SK-N-SH treated with all-trans-retinoic acid at 6 μM for 48 hours (cell line): ENCODE measurements at regions not wholly inside any gene's neighbourhood (a gene's known extent, or its start where the extent isn't known, plus 50 kb on each side); places are given as distances from the start of the nearest gene placed in this dataset.

Source experiments
- ATAC-seq: fragments of 200-7000 bp; cut with Tn5 transposase; 3 replicates; pipeline ENCODE4 v1.9.1; 2020; ENCODE audit warnings: mild to moderate bottlenecking, moderate library complexity
- ARNTL ChIP-seq: fragments of 450-650 bp; formaldehyde crosslinking; IDR thresholded peaks from 2 replicates; pipeline ENCODE4 v1.5.0; 2020; ENCODE audit warnings: low read depth, mild to moderate bottlenecking, moderate library complexity, borderline replicate concordance
- BACH2 ChIP-seq: fragments of 250-450 bp; sonication (Bioruptor Pico); IDR thresholded peaks from 2 replicates; pipeline ENCODE4 v1.9.0; 2021; ENCODE audit warnings: mild to moderate bottlenecking, borderline replicate concordance
- CSDC2 ChIP-seq: fragments of 250-450 bp; sonication (Bioruptor Pico); IDR thresholded peaks from 2 replicates; pipeline ENCODE4 v1.5.0; 2020; ENCODE audit warnings: mild to moderate bottlenecking, moderate library complexity
- ESRRG ChIP-seq: fragments of 250-450 bp; sonication (Bioruptor Pico); IDR thresholded peaks from 2 replicates; pipeline ENCODE4 v1.6.1; 2021; ENCODE audit warnings: mild to moderate bottlenecking
- GLIS3 ChIP-seq: fragments of 250-450 bp; sonication (Bioruptor Pico); IDR thresholded peaks from 2 replicates; pipeline ENCODE4 v1.5.0; 2020; ENCODE audit warnings: mild to moderate bottlenecking, moderate library complexity
- ISL1 ChIP-seq: fragments of 250-450 bp; sonication (Bioruptor Pico); IDR thresholded peaks from 2 replicates; pipeline ENCODE4 v2.1.2; 2022; ENCODE audit warnings: mild to moderate bottlenecking, moderate library complexity
- OSR1 ChIP-seq: fragments of 250-450 bp; sonication (Bioruptor Pico); IDR thresholded peaks from 2 replicates; pipeline ENCODE4 v1.8.0; 2022; ENCODE audit warnings: moderate library complexity, mild to moderate bottlenecking, inconsistent platforms
- PPARA ChIP-seq: fragments of 250-450 bp; sonication (Bioruptor Pico); IDR thresholded peaks from 2 replicates; pipeline ENCODE4 v1.5.0; 2020; ENCODE audit warnings: mild to moderate bottlenecking, borderline replicate concordance
- SNAI2 ChIP-seq: fragments of 250-450 bp; sonication (Bioruptor Pico); IDR thresholded peaks from 2 replicates; pipeline ENCODE4 v1.5.0; 2020; ENCODE audit warnings: mild to moderate bottlenecking, moderate library complexity
- ZFP3 ChIP-seq: fragments of 250-450 bp; sonication (Bioruptor Pico); IDR thresholded peaks from 2 replicates; pipeline ENCODE4 v1.5.0; 2020; ENCODE audit warnings: mild to moderate bottlenecking, moderate library complexity
- ZFP30 ChIP-seq: fragments of 450-650 bp; formaldehyde crosslinking; IDR thresholded peaks from 2 replicates; pipeline ENCODE4 v1.5.0; 2022; ENCODE audit warnings: mild to moderate bottlenecking, moderate library complexity
- ZNF565 ChIP-seq: fragments of 450-650 bp; formaldehyde crosslinking; conservative IDR thresholded peaks from 2 replicates; pipeline ENCODE4 v1.5.0; 2020; ENCODE audit warnings: low read depth, mild to moderate bottlenecking, moderate library complexity
- ZNF8 ChIP-seq: fragments of 450-650 bp; formaldehyde crosslinking; IDR thresholded peaks from 2 replicates; pipeline ENCODE4 v1.5.0; 2020; ENCODE audit warnings: mild to moderate bottlenecking, moderate library complexity
- TF ChIP-seq, protein P1 (sequence below): fragments of 250-450 bp; sonication (Bioruptor Pico); IDR thresholded peaks from 2 replicates; pipeline ENCODE4 v1.5.1; 2020; ENCODE audit warnings: low read depth, mild to moderate bottlenecking, moderate library complexity
- TF ChIP-seq, protein P2 (sequence below): fragments of 250-450 bp; sonication (Bioruptor Pico); IDR thresholded peaks from 2 replicates; pipeline ENCODE4 v1.5.1; 2021; ENCODE audit warnings: mild to moderate bottlenecking, moderate library complexity
- TF ChIP-seq, protein P3 (sequence below): fragments of 250-450 bp; sonication (Bioruptor Pico); IDR thresholded peaks from 2 replicates; pipeline ENCODE4 v1.5.0; 2020; ENCODE audit warnings: mild to moderate bottlenecking, moderate library complexity
- TF ChIP-seq, protein P4 (sequence below): fragments of 250-450 bp; sonication (Bioruptor Pico); IDR thresholded peaks from 2 replicates; pipeline ENCODE4 v1.8.0; 2021; ENCODE audit warnings: low read depth, mild to moderate bottlenecking, moderate library complexity, borderline replicate concordance

DNA sequence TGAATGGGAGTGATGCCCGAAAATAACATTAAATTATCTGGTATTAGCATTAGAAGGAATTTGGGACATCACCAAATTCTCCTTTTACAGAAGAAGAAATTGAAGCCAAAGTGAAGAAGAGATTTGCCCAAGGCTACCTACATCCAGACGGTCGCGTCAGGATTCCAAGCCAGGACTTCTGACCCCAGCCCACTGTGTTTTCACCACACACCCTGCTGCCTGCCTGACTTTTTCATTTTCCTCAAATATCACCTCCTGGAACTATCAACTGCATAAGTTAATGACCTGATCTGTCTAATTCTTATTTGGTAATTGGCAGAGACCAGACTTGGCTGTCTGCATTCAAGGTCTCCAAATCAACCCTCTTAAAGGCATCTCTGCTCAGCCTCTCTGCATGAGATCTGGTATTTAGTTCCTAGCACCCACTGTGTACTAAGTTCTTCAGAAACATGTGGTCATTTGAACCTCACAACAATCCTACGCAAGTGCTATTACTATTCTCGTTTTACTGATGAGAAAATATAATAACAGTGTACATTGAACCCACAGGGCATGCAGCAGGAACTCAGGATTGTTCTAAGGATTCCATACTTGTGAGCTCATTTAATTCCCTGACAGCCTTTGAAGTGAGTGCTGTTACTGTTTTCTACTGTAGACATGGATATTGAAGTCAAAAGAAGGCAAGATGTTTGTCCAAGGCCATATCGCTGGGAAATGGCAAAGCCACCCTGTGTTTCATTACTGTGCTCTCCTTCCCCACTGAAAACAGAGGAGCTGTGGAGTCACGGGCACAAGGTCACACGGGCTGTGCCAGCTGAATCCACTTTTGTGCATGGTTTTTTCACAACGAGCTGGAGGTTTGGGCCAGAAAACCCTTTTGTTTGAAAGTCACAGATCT is 195.2 kb upstream of the C1QTNF7 start:
- peak; percentile 67 for ATAC-seq
- TF ChIP-seq ZNF565 (no peak), ARNTL (no peak), SNAI2 (CRISPR knock-in tag) (no peak), GLIS3 (CRISPR knock-in tag) (no peak), OSR1 (CRISPR knock-in tag) (no peak)

DNA sequence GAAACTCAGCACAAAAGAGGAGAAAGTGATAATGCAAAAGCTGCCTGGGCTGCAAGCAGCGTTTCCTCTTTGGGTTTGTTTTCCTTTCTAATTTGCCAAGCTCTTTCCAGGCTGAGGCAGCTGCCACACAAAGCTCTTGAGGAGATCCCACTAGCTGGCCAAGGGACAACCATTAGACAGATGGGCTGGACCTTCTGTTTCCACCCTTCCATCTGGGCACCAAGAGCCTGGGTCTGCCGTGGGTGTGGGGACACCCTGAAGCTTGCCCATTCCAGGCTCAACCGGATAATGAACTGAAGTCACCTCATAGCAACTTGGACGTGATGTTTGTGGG is 194.6 kb upstream of the C1QTNF7 start:
- TF ChIP-seq, protein P1, sequence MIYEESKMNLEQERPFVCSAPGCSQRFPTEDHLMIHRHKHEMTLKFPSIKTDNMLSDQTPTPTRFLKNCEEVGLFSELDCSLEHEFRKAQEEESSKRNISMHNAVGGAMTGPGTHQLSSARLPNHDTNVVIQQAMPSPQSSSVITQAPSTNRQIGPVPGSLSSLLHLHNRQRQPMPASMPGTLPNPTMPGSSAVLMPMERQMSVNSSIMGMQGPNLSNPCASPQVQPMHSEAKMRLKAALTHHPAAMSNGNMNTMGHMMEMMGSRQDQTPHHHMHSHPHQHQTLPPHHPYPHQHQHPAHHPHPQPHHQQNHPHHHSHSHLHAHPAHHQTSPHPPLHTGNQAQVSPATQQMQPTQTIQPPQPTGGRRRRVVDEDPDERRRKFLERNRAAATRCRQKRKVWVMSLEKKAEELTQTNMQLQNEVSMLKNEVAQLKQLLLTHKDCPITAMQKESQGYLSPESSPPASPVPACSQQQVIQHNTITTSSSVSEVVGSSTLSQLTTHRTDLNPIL (CRISPR knock-in tag), result no peak
- TF ChIP-seq PPARA (CRISPR knock-in tag) (no peak), ISL1 (CRISPR knock-in tag) (no peak), SNAI2 (CRISPR knock-in tag) (no peak), BACH2 (no peak), ZFP3 (no peak), ZNF565 (no peak), OSR1 (CRISPR knock-in tag) (no peak), CSDC2 (CRISPR knock-in tag) (no peak), ZFP30 (CRISPR knock-in tag) (no peak)
- TF ChIP-seq, protein P2, sequence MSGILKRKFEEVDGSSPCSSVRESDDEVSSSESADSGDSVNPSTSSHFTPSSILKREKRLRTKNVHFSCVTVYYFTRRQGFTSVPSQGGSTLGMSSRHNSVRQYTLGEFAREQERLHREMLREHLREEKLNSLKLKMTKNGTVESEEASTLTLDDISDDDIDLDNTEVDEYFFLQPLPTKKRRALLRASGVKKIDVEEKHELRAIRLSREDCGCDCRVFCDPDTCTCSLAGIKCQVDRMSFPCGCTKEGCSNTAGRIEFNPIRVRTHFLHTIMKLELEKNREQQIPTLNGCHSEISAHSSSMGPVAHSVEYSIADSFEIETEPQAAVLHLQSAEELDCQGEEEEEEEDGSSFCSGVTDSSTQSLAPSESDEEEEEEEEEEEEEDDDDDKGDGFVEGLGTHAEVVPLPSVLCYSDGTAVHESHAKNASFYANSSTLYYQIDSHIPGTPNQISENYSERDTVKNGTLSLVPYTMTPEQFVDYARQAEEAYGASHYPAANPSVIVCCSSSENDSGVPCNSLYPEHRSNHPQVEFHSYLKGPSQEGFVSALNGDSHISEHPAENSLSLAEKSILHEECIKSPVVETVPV, result no peak
- TF ChIP-seq, protein P3, sequence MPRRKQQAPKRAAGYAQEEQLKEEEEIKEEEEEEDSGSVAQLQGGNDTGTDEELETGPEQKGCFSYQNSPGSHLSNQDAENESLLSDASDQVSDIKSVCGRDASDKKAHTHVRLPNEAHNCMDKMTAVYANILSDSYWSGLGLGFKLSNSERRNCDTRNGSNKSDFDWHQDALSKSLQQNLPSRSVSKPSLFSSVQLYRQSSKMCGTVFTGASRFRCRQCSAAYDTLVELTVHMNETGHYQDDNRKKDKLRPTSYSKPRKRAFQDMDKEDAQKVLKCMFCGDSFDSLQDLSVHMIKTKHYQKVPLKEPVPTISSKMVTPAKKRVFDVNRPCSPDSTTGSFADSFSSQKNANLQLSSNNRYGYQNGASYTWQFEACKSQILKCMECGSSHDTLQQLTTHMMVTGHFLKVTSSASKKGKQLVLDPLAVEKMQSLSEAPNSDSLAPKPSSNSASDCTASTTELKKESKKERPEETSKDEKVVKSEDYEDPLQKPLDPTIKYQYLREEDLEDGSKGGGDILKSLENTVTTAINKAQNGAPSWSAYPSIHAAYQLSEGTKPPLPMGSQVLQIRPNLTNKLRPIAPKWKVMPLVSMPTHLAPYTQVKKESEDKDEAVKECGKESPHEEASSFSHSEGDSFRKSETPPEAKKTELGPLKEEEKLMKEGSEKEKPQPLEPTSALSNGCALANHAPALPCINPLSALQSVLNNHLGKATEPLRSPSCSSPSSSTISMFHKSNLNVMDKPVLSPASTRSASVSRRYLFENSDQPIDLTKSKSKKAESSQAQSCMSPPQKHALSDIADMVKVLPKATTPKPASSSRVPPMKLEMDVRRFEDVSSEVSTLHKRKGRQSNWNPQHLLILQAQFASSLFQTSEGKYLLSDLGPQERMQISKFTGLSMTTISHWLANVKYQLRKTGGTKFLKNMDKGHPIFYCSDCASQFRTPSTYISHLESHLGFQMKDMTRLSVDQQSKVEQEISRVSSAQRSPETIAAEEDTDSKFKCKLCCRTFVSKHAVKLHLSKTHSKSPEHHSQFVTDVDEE (CRISPR knock-in tag), result no peak
- TF ChIP-seq, protein P4, sequence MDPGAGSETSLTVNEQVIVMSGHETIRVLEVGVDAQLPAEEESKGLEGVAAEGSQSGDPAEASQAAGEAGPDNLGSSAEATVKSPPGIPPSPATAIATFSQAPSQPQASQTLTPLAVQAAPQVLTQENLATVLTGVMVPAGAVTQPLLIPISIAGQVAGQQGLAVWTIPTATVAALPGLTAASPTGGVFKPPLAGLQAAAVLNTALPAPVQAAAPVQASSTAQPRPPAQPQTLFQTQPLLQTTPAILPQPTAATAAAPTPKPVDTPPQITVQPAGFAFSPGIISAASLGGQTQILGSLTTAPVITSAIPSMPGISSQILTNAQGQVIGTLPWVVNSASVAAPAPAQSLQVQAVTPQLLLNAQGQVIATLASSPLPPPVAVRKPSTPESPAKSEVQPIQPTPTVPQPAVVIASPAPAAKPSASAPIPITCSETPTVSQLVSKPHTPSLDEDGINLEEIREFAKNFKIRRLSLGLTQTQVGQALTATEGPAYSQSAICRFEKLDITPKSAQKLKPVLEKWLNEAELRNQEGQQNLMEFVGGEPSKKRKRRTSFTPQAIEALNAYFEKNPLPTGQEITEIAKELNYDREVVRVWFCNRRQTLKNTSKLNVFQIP (CRISPR knock-in tag), result no peak
- TF ChIP-seq, all 23 proteins: peak for 0
- no peak for ATAC-seq

DNA sequence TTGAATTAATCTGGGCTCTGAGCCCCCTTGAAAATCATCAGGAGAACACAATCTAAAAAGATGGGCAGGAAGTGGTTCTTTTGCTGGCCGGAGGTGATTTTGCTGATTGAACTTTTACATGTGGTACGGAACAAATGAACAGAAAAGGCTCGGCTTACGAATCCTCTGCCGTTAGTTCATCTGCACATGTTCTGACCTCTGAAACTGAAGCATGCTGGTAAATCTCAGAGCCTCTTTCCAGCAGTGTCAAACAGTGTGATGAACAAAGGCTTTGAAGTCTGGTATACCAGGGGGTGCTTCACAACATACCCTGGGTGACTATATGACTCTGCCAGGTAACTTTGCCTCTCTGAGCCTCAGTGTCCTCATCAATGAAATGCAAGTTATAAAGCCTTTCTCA is 194.2 kb upstream of the C1QTNF7 start:
- ATAC-seq, result no peak
- TF ChIP-seq ISL1 (CRISPR knock-in tag) (no peak), GLIS3 (CRISPR knock-in tag) (no peak), ARNTL (no peak), ZNF8 (no peak), ESRRG (CRISPR knock-in tag) (no peak), BACH2 (no peak), CSDC2 (CRISPR knock-in tag) (no peak)
- TF ChIP-seq, protein P3 (CRISPR knock-in tag), result no peak
- TF ChIP-seq, protein P4 (CRISPR knock-in tag), result no peak
- TF ChIP-seq, protein P1 (CRISPR knock-in tag), result no peak
- TF ChIP-seq, protein P2, result no peak
- TF ChIP-seq, all 23 proteins: peak for 0
